GM12865 (cell line): ENCODE measurements at regions not wholly inside any gene's neighbourhood (a gene's known extent, or its start where the extent isn't known, plus 50 kb on each side); places are given as distances from the start of the nearest gene placed in this dataset.

Source experiments
- DNase-seq: peaks from one replicate; pipeline ENCODE4 v3.0.0; 2010; ENCODE audit warnings: low read depth
- H3K4me3 ChIP-seq: 2 replicates; pipeline ENCODE4 v1.5.1; 2011; ENCODE audit warnings: mild to moderate bottlenecking, low read depth, low read length, control low read depth
- TF ChIP-seq, protein P1 (sequence below): IDR thresholded peaks from 2 replicates; pipeline ENCODE4 v1.5.1; 2011; ENCODE audit warnings: low read length, control low read depth, low read depth, inconsistent platforms; ENCODE audit not compliant: insufficient read depth; ENCODE audit errors: missing control alignments

GRCh38 chr14:98536256-98536655 lies 735.7 kb downstream of the BCL11B start:
- H3K4me3 ChIP-seq = no peak overlapping the region
- DNase-seq = no peak
- TF ChIP-seq, protein P1, sequence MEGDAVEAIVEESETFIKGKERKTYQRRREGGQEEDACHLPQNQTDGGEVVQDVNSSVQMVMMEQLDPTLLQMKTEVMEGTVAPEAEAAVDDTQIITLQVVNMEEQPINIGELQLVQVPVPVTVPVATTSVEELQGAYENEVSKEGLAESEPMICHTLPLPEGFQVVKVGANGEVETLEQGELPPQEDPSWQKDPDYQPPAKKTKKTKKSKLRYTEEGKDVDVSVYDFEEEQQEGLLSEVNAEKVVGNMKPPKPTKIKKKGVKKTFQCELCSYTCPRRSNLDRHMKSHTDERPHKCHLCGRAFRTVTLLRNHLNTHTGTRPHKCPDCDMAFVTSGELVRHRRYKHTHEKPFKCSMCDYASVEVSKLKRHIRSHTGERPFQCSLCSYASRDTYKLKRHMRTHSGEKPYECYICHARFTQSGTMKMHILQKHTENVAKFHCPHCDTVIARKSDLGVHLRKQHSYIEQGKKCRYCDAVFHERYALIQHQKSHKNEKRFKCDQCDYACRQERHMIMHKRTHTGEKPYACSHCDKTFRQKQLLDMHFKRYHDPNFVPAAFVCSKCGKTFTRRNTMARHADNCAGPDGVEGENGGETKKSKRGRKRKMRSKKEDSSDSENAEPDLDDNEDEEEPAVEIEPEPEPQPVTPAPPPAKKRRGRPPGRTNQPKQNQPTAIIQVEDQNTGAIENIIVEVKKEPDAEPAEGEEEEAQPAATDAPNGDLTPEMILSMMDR = no peak

DNA sequence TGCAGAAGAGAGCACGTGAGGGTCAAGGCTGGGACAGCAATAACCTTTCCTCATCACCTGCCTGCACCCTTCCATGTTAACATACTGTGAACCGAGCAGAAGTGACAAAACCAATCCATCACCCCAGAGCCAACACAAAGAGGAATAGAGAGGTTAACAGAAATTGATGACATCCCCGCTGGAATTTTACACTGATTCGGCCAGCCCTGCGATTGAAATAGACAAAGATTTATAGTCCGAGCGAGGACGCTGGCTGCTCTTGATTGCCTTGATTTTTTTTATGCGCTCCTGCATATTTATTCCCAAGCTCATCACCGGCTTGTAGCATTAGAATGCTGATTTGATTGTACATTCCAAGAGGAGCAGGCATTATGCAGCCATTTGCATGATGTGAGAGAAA lies 729.7 kb downstream of the BCL11B start:
- DNase-seq = no peak
- no peak overlapping the region for H3K4me3 ChIP-seq
- TF ChIP-seq, protein P1 = no peak

- no peak overlapping the region for H3K4me3 ChIP-seq
- TF ChIP-seq, protein P1 = no peak
- no peak for DNase-seq
These were observed 728.9 kb downstream of the BCL11B start for GRCh38 chr14:98543074-98543473.

- no peak overlapping the region for H3K4me3 ChIP-seq
- no peak for DNase-seq
- TF ChIP-seq, protein P1 = no peak
These were observed 727.8 kb downstream of the BCL11B start for GRCh38 chr14:98544174-98544573.

DNA sequence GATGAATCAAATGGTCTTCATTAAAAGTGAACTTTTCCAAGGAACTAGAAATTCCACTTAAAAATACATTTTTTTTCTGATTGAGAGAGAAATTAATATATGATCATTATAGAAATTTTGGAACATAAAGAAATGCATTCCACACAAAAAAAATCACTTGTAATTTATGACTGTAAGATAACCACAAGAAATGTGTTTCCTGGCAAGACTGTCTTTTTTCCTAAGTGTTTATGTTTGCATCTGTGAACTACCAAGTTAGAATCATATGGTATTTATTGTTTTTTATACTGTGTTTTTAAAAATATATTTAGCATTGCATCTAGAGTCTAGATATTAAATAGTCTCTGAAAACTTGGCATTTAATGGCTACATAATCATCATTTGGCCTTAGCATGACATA lies 726.8 kb downstream of the BCL11B start:
- H3K4me3 ChIP-seq = no peak overlapping the region
- DNase-seq = no peak
- TF ChIP-seq, protein P1 = no peak

DNA sequence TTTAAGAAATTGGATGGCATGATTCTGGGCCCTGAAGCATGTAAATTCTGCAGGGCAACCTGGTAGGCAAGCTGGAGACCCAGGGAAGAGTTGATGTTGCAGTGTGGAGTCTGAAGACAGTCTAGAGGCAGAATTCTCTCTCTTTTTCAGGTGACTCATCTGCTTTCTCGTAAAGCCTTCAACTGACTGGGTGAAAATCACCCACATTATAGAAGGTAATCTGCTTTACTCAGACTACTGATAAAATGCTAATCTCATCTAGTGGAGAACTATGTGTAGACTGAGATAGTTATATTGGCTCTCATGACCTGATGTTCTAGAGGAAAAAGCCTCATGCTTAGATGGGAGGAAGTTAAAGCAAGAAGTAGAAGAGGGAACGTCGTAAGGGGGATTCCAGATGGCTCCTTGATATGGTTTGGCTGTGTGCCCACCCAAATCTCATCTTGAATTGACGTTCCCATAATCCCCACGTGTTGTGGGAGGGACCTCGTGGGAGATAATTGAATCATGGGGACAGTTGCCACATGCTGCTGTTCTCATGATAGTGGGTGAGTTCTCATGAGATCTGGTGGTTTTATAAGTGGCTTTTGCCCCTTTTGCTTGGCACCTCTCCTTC lies 723.8 kb downstream of the BCL11B start:
- DNase-seq = peak; percentile 12
- TF ChIP-seq, protein P1 = no peak

GRCh38 chr14:98551028-98551427 lies 721.0 kb downstream of the BCL11B start:
- TF ChIP-seq, protein P1 = no peak
- no peak for DNase-seq
- H3K4me3 ChIP-seq = no peak overlapping the region

More for the DNA sequence above, 723.8 kb downstream of the BCL11B start:
- H3K4me3 ChIP-seq = no peak overlapping the region
